ENCODE measurements at regions not wholly inside any gene's neighbourhood (a gene's known extent, or its start where the extent isn't known, plus 50 kb on each side); places are given as distances from the start of the nearest gene placed in this dataset.

GRCh38 chr5:2257326-2258244 lies 374.9 kb upstream of the IRX4 start:
- DNase-seq: no peak

- no peak for DNase-seq
Observed at GRCh38 chr5:2256691-2257280, 374.1 kb upstream of the IRX4 start.

- no peak for DNase-seq
Observed at GRCh38 chr5:2255915-2256690, 373.4 kb upstream of the IRX4 start.

- no peak for DNase-seq
Observed at GRCh38 chr5:2254880-2255750, 372.4 kb upstream of the IRX4 start.

- DNase-seq: no peak
Observed at GRCh38 chr5:2254406-2254805, 371.7 kb upstream of the IRX4 start.

GRCh38 chr5:2253040-2253975 lies 370.6 kb upstream of the IRX4 start:
- DNase-seq: no peak

- no peak for DNase-seq
Observed at GRCh38 chr5:2251751-2252150, 369.0 kb upstream of the IRX4 start.

GRCh38 chr5:2251298-2251697 lies 368.6 kb upstream of the IRX4 start:
- DNase-seq: no peak

- DNase-seq: no peak
Observed at GRCh38 chr5:2250365-2250950, 367.7 kb upstream of the IRX4 start.

- DNase-seq: no peak
Observed at GRCh38 chr5:2249442-2249841, 366.7 kb upstream of the IRX4 start.

- DNase-seq: no peak
Observed at GRCh38 chr5:2249026-2249425, 366.3 kb upstream of the IRX4 start.

- no peak for DNase-seq
Observed at GRCh38 chr5:2242539-2242938, 359.8 kb upstream of the IRX4 start.

- DNase-seq: no peak
Observed at GRCh38 chr5:2241842-2242241, 359.1 kb upstream of the IRX4 start.

GRCh38 chr5:2240118-2240904 lies 357.6 kb upstream of the IRX4 start:
- DNase-seq: no peak

GRCh38 chr5:2239201-2239910 lies 356.6 kb upstream of the IRX4 start:
- DNase-seq: no peak

- DNase-seq: no peak
Observed at GRCh38 chr5:2238732-2239131, 356.0 kb upstream of the IRX4 start.

- no peak for DNase-seq
Observed at GRCh38 chr5:2227433-2227832, 344.7 kb upstream of the IRX4 start.

- DNase-seq: no peak
Observed at GRCh38 chr5:2224689-2225088, 342.0 kb upstream of the IRX4 start.

GRCh38 chr5:2223303-2223702 lies 340.6 kb upstream of the IRX4 start:
- no peak for DNase-seq
